SK-MEL-5 (cell line): ENCODE measurements at regions not wholly inside any gene's neighbourhood (a gene's known extent, or its start where the extent isn't known, plus 50 kb on each side); places are given as distances from the start of the nearest gene placed in this dataset.

ENCODE experiments used
- DNase-seq: peaks from one replicate; pipeline ENCODE4 v3.0.0-alpha.2; 2016; ENCODE audit warnings: low read depth, low spot score
- in situ Hi-C: cut with HindIII; loops from 2 replicates; pipeline ENCODE4 v1.10.0; 2016; ENCODE audit warnings: low sequenced_read_pairs, high pct_unique_total_duplicates, low pct_unique_long_range_greater_than_20kb

DNA sequence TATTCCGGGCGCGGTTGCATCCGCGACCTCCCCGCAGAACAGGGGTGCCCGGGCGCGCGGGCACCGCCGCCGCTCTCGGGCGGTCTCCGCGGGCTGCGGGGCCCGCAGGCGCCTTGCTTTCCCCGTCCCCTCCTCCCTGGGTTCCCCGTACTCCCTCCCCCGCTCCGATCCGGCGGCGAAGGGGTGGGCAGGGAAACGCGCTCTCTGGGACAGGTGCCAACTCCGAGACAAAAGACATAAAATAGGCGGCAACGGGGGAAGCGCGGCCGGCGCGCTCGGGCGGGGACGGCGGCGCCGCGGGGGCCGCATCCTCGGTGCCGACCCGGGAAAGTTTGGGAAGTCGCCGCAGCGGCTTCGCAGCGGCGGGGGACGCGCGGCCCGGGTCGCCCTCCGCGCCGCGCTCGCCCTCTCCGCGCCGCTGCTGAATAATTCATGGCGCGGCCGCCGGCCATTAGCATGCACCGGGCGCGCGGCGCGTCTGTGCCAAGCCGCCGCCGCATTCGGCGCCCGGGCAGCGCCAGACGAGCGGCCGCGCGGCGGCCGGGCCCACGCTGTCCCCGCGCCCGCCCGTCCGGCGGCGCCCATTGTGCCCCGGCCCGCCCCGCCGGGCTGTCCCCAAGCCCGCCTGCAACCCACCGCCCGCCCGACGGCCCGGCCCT is 78.7 kb upstream of the PPARA start:
- in situ Hi-C loops = no loop called here
- peak; percentile 90 for DNase-seq

DNA sequence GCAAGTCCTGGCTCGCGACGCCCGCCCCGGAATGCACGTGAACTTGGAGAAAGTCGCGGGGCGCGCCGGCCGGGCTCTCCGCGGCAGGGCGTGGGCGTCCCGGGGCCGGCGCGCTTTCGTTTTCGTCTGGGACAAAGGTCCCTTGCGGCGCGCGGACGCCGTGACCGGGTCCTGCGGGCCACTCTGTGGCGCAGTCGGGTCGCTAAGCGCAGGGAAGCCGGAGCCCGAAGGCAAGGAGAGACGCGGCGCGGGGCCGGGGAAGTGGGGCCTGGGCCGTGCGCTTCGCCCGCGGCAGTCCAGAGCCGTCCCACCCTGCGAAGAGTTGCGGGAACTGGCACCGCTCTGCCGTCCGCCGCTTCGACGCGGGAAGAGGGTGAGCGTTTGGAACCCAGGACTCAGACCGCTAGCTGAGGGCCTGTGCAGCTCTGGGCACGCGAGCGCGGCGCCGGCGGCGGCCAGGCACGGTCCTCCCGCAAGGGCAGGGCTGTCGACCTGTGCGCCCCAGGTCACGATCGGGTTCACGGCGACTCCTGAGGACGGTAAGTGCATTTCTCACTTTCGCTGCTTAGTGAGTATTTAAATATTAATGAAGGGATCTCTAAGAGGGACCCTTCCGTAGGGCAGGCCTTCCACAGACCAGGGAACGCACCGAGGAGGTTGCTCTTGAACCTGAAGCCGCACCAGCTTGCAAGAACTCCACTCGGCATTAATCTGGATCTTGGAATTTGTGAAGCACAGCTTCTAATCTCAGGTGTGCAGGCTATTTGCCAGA is 78.0 kb upstream of the PPARA start:
- peak; percentile 41 for DNase-seq
- in situ Hi-C loops = no loop called here

DNA sequence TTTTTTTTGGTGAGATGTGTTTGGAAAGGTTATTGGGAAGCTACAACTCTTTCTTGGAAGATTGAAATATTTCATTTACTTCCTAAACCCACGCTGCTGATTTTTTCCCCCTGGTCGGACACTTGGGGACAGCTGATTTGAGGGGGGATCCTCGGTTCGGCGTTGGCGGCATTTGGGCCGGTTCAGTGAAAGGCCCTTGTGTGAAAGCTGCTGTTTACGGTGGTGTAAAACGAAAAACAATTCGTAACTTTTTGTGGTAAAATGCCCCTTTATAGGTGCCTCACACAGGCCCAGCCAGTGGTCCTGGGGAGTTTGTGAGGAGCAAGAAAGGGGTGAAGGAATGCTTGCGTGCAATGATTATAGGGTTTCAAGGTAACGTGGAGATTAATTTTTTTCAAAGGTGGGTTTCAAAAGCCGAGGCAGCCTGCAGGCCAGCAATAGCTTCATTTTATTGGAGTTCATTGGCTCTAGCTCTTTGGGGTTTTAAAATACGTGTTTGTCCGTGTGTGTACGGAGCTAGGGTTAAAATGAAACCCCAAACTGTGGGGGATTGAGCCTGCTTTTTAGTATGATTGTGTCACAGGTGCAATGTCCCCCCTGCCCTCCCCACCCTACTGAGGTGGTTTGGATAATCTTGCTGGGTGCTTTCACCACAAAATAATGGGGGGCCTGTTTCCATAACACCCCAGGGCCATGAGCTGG is 77.2 kb upstream of the PPARA start:
- in situ Hi-C loops = no loop called here
- no peak for DNase-seq

DNA sequence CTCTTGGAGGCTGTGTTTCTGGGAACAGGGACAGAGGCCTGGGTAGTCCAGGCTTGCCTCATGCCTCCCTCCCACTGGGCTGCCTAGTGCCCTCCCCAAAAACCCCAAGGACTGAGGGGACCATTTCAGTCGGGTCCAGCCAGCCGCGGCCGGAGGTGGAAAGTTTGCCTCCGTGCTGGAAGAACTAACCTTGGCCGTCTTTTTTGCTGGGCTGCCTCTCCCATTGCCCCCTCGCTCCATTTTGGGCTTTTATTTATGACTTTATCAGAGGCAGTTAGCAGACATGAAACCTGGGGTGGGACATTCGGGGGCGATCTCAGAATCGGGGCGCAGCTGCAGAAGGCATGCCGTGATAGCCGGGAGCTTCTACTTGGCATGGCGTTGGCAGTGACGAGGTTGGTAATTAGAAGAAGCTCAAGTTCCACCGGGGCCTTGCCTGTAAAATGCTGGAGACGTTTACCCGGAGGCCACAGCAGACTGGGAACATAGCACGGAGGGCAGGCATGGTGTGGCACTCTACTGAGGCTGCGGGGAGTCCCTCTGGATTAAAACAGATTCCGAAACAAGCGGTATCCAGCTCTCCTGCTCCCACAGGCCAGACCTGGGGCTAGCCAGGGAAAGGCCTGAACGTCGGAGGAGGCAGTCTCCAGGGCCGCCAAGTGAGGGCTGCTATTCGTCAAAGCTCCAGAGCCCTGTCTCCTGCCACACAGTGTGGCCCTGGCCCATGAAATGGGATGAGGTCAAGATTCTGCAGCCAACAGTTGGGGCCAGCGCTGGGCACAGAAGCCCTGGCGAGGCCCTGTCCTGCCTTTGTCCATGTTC is 76.4 kb upstream of the PPARA start:
- no peak for DNase-seq
- in situ Hi-C loops = no loop called here

DNA sequence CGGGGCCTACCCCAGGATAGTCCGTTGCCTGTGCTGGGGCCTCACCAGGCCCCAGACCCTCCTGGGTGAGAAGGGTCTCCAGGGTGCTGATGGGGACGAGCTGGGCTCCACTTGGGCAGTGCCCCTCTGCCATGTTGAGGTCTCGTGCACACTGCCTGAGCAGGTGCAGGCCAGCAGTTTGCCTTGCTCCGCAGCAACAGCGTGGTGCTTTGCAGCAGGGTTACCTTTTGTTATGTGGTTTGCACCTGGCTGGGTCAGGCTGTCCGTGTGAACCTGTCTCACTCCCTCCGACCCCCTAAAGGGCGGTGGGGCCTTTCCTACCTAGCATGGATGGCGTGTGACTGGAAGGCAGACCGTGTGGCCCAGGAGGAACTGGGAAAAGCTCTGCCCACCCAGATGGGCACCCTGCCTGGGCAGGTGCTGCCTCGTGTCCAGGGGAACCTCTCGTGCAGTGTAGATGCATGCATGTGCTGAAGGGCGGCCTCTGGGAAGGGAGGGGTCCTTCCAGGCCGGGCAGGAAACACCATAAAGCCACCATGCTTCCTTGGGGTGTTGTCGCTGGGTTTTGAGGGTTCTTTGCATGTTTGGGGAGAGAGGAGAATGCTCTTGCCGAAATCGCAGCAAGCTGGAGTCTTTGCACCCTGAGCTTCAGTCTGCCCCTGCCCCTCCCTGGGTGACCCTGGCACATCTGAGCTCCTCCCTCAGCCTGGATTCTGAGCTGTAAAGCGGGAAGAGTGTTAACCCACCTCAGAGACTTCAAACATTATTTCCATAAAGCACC is 75.4 kb upstream of the PPARA start:
- no peak for DNase-seq
- in situ Hi-C loops = no loop called here

DNA sequence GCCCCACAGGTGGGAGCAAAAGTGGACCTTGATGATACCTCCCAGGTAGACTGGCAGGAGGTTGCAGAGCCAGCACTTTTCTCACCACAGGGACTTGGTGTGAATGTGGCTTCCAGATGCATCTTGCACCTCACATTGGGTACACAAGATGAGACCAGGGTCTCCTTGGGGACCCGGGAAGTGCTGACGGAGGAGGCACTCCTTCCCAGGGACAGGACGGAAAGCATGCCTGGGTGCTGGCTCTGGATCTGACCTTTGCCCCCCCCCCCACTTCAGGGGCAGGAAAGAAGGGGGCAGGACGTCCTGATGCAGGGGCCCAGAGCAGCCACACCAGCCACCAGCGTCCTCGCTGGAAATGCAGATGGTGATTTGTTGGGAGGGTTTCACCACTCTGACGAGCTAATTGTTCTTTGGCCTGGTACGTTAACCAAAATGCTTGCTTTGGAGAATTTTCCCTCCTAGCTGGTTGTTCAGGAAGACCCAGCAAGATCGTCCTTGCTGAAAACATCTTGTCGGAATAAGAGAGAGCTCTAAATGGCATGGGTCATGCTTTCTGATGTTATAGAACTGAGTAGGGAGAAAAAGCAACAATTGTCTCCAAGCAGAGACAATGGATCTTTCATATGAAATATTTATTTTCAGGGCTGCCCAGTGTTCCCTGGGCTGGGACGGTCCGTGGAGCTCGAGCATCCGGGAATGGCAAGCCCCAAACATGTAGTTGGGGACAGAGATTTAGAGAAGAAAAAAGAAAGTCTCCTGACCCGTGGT is 74.4 kb upstream of the PPARA start:
- in situ Hi-C loops = no loop called here
- peak; percentile 64 for DNase-seq

DNA sequence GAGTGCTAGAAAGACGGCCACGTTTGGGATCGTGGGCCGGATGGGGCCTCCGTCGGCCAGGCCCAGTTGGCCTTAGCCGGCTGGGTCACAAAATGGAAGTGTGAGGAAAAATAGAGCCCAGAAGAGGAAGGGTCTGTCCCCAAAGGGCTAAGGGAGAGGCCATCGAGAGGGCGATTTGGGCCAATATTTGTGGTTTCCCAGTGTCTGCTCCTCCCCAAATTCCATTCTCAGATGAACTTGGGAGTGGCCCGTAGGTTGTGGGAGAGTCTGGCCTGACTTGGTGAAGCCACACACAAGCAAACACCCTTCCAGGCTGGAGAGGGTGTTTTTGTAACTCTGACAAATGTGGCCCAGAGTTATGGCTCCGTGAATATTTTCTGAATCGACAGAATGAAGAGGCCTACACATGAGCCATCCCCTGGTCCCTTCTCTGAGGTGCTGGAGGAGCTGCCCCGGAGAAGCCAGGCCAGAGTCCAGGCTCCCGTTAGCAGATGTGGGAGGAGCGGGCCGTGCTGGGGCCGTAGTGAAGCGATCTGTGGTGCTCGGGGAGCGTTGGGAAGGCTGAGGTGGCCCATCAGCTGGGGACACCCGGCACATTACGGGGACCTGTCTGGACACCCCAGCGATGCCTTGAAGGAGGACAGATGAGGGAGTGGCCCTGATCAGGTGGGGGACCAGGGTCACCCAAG is 73.5 kb upstream of the PPARA start:
- DNase-seq = no peak
- in situ Hi-C loops = no loop called here

DNA sequence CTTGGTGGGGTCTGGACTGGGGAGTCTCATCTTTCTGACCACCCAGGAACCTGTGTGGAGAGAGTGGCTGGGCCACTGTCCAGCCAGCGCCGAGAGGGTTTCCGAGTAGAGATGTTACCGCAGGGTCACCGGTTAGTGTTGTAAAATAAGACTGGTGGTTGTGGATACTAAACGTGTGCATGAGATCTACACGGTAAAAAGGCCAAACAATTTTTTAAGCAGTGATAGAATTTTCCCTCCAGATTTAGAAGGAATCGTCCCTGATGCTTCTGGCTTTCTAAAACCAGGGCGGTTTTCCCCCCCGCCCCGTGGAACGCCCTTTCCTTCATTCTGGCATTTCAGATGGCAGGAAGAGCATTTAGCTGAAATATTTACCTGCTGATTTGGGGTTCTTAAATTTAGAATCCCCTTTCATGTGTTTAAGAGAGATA is 72.6 kb upstream of the PPARA start:
- in situ Hi-C loops = no loop called here
- DNase-seq = no peak

DNA sequence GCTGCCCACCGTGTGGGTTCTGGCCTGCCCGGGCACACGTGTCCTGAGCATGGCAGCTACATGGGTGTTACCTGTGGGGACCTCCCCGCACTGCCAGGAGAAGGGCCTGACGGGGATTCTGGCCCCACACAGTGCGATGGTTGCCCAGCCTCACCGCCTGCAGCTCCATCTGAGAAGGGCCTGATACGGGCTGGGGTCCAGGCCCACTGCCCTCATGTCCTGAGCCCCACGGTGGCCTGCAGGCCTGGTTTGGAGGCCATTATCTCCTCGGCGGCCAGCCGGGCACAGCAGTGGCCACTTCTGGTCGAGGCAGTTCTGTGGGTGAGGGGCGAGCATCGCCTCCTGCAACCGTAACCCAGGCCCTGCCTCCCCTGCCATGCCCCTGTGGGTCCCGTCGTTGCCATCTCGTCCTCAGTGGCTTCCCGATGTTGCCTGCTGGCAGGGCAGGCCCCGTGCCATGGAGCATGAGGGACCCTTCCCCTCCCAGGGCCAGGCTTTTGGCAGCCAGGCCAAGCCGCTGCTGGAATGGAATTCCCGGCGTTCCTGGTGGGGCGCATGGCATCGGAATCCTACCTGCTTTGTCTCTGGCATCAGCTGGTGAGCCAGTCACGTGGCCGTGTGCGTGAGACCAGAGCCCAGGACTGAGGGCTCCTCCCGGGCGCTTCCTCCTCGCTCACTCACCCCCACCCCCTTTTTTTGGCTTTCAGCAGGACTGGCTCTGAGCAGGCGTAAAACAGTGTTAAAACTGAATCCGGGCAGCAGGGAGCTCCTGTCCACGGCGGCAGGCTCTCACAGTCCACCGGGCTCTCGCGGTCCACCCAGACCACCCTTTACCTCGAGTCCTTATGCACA is 71.9 kb upstream of the PPARA start:
- in situ Hi-C loops = no loop called here
- no peak for DNase-seq

DNA sequence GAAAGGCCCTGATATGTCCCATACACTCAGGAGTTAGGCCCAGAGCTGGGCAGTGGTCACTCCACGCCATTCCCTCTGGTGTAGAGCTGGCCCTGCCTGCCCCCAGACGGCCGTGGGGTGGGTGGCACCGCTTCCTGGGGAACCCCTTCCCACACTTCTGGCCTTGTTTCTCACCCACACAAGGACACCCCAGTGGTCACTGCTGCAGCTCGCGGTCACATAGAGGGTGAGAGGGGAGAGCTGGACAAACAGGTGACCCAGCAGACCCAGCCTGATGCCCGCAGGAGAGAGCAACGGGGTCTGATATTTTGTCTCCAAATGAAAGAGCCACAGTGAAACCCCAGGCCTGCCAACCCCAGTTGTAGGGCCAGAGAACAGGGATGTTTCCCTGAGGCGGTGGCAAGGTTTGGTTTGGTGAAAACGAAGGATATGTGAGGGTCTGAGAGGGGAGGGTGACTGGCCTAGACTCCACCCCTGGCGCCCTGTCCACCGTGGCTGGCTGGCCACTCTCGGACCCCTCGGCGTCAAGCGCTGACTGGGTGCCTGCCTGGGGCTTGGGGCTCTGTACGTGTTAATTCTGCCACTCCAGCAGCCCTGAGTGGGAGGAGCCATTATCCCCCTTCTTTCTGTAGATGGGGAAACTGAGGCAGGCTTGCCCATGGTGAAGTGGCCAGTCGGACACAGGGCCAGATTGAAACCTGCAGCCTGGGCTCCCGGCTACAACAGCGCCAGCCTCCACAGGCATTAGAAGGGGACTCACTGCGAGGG is 71.0 kb upstream of the PPARA start:
- DNase-seq = no peak
- in situ Hi-C loops = no loop called here

DNA sequence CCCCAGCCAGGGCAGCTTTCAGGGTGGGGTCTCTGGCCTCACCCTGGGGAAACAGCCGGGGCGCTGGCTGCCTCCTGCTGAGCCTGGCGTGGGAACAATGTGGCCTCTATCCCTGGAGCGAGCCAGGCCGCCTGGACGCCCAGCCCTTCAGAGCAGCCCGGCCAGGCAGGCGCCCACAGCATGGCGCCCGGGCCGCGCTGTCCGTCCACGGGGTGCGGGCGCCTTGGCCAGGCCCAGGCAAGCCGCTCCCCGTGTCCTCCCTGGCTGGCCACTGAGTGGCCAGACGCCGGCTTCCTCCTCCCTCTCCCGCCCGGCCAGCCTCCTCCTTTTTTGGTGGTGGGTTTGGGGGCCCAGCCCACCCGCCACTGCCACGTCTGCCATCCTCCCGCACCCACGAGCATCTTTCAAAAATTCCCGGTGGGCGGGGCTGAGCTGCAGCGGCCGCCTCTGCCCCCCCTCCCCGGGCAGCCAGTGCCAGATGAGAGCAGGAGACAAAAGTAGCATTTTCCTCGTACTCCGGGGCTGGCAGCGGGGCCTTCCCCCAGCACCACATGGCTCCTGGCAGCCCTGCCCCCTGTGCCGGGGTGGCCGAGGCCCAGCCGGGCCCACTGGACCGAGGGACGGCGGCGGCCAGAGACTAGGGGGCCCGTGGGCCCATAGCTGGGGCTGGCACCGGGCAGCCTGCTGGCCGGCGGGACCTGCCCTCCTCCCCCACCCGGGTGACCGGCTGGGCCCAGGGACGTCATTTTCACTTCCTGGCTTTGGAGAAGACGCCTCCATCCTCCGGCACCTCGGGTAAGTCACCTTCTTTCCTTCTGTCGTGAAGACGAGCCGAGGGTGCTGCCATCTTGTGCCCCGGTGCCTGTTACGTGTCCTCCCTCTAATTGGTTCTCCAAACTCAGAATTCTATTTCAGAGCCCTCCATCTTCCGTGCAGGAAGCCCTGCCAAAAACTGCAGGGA is 70.2 kb upstream of the PPARA start:
- peak; percentile 89 for DNase-seq
- in situ Hi-C loops = no loop called here

DNA sequence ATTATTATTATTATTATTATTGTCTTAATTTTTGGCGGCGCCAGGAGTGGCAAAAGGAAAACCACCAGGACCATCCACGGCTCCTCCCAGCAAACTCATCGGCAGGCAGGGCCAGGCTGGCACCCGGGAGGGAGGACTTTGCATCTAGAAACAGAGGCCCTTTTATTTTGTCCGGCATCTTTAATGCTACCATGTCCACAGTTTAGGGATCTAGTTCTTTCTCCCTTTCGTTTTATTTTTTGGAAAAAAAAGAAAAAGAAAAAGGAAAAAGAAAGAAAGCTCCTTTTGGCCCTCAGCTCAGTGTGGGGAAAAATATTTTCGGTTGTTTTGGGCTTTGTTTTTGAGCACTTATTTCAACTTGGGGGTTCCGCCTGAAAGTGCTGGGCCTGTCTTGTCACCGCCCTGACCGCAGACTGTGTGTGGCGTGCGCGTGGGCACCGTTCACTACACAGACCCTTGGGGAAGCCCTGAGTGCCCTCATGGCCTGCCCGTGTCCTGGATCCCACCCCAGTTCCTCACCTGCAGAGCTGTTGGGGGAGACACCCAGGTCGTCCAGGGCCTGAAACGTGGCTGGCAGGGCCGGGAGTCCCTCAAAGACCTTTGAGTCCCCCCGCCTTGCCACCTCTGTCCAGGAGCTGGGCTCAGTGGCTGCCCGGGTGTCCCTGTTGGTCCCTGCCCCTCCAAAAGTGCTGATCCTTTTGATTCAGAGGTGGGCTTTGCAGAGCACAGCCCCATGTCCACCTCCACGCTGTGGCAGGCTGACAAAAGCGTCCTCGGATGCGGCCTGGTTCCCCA is 69.1 kb upstream of the PPARA start:
- in situ Hi-C loops = no loop called here
- DNase-seq = peak; percentile 55

DNA sequence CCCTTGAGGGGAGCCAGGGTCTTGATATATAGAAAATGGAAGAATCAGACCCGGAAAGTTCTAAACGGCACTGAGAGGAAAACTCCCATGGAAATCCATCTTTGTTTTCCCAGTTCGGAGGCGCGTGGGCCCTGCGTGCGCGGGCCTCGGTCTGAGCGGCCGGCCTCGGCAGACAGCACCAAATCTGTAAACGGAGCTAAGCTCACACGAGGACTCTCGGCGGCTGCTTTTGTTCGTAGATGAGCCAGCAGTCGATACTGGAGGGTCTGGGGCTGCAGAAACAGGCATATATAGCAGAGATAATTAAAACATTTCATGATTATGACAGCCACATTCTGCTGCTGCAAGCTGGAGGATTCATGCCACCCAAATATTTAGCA is 68.5 kb upstream of the PPARA start:
- DNase-seq = no peak

More for the DNA sequence above, 68.5 kb upstream of the PPARA start:
- in situ Hi-C loops = no loop called here
